NCI-H1417 (cell line): ENCODE measurements at regions not wholly inside any gene's neighbourhood (a gene's known extent, or its start where the extent isn't known, plus 50 kb on each side); places are given as distances from the start of the nearest gene placed in this dataset.
"Not testable (repeated sequence)": the region's sequence is repeated elsewhere in the genome, so short reads cannot be mapped to it uniquely, and the experiment has no call there.

Experiments
- DNase-seq, 3 experiments: peaks; one replicate each; lab custom pipeline; 2025; lab: John Stamatoyannopoulos, UW

GRCh38 chr7:65251851-65252620 lies 121.6 kb upstream of the ZNF92 start:
- DNase-seq, result peak; percentile 95 to 99 (median 98)

- DNase-seq, result peak in 1 of 3 experiments; percentile 68
Measured at GRCh38 chr7:65250697-65251395, 122.8 kb upstream of the ZNF92 start.

GRCh38 chr7:65250216-65250615 lies 123.4 kb upstream of the ZNF92 start:
- DNase-seq, result no peak

GRCh38 chr7:65247491-65247890 lies 126.2 kb upstream of the ZNF92 start:
- DNase-seq, result no peak

- peak; percentile 22 to 91 (median 88) for DNase-seq
Measured at GRCh38 chr7:65239707-65240352, 133.8 kb upstream of the ZNF92 start.

DNA sequence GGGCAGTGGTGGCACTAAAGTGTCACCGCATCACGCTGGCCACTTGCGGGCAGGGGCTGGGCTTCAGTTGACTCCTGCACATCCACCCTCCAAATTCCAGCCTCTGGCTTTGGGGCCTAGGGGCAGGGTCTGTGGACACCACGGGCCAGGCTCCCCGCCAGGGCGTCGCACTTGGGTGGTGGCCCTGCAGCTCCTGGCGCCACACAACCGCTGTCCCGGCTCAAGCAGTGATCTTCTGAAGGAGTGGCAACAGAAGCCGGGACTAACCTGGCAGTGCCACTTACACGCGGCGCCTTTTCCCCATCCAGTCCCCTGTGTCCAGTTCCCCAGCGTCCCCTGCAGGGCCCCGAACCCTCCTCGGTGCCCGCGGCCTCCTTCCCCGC lies 134.3 kb upstream of the ZNF92 start:
- DNase-seq, result no peak

DNA sequence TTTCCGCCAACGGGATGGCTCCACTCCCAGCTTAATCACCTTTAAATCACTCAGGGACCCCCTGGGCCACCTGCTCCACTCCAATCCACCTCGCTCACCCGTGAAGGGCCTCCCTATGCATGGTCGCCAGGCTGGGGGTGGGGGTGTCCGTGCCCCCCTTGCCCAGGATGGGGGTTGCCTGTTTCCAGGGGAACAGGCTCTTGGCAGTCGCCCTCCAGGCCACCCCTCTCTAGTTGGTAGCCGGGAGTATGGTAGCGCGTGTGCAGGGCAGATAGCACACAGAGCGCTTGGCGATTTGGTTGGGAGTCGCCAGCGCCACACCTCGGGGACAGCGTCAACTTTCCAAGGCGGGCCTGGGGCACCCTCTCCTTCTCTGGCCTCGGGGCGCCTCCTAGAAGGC lies 134.9 kb upstream of the ZNF92 start:
- no peak for DNase-seq

GRCh38 chr7:65235586-65235985 lies 138.1 kb upstream of the ZNF92 start:
- DNase-seq, result no peak

- no peak for DNase-seq
Measured at GRCh38 chr7:65233409-65234034, 140.1 kb upstream of the ZNF92 start.

DNA sequence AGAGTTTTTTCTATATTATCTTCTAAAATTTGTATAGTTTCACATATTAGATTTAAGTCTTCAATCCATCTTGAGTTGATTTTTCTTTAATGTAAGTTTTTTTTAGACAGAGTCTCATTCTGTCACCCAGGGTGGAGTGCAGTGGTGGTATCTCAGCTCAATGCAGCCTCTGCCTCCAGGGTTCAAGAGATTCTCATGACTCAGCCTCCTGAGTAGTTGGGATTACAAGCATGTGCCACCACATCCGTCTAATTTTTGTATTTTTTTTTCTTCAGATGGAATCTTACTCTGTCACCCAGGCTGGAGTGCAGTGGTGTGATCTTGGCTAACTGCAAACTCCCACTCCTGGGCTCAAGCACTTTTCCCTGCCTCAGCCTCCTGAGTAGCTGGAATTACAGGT lies 143.4 kb upstream of the ZNF92 start:
- DNase-seq, result no peak

DNA sequence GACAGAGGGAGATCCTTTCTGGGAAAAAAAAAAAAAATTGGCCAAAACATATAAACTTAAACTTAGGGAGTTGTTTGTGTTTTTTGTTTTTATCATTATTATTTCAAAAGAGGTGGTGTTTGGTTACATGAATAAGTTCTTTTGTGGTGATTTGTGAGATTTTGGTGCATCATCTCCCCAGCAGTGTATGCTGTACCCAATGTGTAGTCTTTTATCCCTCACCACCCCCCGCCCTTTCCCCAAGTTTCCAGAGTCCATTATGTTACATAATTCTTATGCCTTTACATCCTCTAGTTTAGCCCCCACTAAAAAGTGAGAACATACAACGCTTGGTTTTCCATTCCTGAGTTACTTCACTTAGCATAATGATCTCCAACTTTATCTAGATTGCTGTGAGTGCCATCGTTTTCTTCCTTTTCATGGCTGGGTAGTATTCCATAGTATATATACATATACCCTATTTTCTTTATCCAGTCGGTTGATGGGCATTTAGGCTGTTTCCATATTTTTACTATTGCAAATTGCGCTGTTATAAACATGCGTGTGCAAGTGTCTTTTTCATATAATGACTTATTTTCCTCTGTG lies 148.1 kb upstream of the ZNF92 start:
- DNase-seq, result peak in 1 of 3 experiments; percentile 21

DNA sequence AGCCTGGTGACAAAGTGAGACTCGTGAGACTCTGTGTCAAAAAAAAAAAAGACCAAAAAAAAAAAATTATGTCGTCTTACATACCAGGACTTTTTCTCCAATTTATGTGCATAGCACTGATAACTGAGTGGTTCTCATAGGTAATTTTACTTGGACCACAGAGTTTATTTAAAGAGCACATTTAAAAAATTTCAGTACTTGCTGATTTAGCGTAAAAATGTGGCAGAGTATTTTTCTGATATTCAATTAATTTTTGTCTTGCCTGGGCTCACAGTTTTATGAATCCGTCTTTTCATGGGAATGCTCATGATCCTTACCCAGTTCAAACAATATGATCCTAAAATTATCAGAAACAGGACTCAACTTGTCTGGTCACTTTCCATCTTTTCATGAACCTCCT lies 151.0 kb upstream of the ZNF92 start:
- DNase-seq, result no peak

GRCh38 chr7:65221683-65222082 lies 152.0 kb upstream of the ZNF92 start:
- DNase-seq, result no peak

- DNase-seq, result no peak
Measured at GRCh38 chr7:65219623-65220022, 154.0 kb upstream of the ZNF92 start.

DNA sequence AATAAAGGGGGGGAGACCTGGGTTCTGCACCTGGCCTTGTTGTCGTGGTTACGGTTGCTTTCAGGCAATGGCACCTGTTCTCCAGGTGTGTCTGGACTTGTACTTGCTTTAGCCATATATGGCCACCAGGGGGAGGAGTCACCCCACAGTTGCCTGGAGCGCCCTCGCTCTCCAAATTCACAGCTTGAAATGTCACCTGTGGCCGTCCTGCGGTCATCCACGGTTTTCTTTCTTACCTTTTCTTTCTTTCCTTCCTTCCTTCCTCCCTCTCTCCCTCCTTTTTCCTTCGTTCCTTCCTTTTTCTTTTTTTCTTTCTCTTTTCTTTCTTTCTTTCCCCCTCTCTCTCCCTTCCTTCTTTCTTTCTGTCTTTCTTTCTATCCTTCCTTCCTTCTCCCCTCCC lies 157.2 kb upstream of the ZNF92 start:
- DNase-seq, result peak; percentile 82 to 94 (median 89)

- peak in 1 of 3 experiments; percentile 34 for DNase-seq
Measured at GRCh38 chr7:65213260-65213659, 160.4 kb upstream of the ZNF92 start.

- not testable (repeated sequence) for DNase-seq
Measured at GRCh38 chr7:65199221-65199620, 174.4 kb upstream of the ZNF92 start.

DNA sequence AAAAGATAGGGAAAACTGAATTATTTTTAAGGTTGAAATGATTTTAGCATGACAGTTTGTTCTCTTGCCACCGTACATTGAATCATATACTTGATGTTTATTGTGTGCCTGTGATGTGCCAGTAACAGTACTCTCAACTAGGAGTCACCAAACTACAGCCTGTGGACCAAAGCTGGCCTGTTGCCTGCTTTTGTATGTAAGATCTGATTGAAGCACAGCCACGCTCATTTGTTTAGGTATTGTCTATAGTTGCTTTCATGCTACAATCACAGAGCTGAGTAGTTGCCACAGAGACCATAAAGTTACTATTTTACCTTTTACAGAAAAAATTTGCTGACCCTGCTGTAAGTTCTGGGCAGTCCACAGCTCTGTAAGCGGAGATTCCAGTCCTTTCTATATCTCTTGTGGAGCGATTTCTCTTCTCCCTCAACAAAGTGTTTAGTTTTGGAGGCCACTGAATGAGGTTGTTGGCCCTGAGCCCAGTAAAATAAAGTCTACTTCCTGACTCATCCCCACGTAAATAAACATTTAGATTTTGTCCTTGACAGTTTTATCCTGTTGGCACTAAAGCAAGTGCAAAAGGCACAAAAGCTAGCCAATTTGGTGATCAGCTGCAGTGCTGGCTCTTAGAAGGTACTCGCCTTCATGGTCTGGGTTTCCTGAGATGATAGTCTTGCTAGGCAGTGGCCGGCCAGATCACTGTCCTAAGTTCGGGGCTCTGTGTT lies 180.2 kb upstream of the ZNF92 start:
- not testable (repeated sequence) for DNase-seq

- not testable (repeated sequence) for DNase-seq
Measured at GRCh38 chr7:65177041-65177440, 170.6 kb upstream of the ERV3-1 start.

GRCh38 chr7:65150105-65150504 lies 143.6 kb upstream of the ERV3-1 start:
- DNase-seq, result not testable (repeated sequence)
